ENCODE measurements at regions not wholly inside any gene's neighbourhood (a gene's known extent, or its start where the extent isn't known, plus 50 kb on each side); places are given as distances from the start of the nearest gene placed in this dataset.

- intact Hi-C loops (cut with DNase I) = no loop called here
- TF ChIP-seq CTCF (IDR thresholded peaks at IDR 0.05) = no peak
- no peaks in the 10 kb centered on the region for H3K36me3 ChIP-seq
- no peaks in the 10 kb centered on the region for H3K9me3 ChIP-seq
- no peaks in the 10 kb centered on the region for H3K4me1 ChIP-seq
- H3K27ac ChIP-seq = no peak overlapping the region
- ATAC-seq = no peak
- no peak for DNase-seq
- H3K4me3 ChIP-seq = no peak overlapping the region
- H3K27me3 ChIP-seq = no peaks in the 10 kb centered on the region
Observed at GRCh38 chr2:139353874-139354273, 573.7 kb upstream of the NXPH2 start.

- H3K4me1 ChIP-seq = no peaks in the 10 kb centered on the region
- DNase-seq (no peak), ATAC-seq (no peak)
- no peak overlapping the region for H3K4me3 ChIP-seq
- no peaks in the 10 kb centered on the region for H3K9me3 ChIP-seq
- H3K27ac ChIP-seq = no peak overlapping the region
- TF ChIP-seq CTCF (IDR thresholded peaks at IDR 0.05) = no peak
- H3K27me3 ChIP-seq = no peaks in the 10 kb centered on the region
- intact Hi-C loops (cut with DNase I) = no loop called here
- H3K36me3 ChIP-seq = no peaks in the 10 kb centered on the region
Observed at GRCh38 chr2:139317259-139317658, 537.1 kb upstream of the NXPH2 start.

DNA sequence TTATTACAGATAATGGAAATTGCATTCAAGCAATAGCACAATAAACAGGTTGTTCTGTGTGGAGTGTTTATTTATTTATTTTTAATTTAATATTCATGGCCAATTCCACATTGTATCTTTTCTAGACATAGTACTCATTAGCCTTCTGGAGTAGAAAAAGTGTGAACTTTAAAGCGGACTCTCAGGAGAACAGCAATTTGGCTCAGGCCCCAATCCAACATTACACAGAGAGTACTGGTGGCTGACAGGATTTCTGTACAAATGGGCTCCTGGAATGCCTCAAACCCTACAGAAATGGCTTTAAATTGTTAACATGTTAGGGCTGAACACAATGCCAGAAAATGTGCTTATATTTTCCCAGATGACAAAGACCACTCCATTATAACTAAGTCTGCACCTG is 533.9 kb upstream of the NXPH2 start:
- intact Hi-C loops (cut with DNase I) = no loop called here
- Histone ChIP-seq H3K27ac (no peak overlapping the region), H3K4me1 (no peaks in the 10 kb centered on the region), H3K36me3 (no peaks in the 10 kb centered on the region), H3K4me3 (no peak overlapping the region), H3K9me3 (no peaks in the 10 kb centered on the region), H3K27me3 (no peaks in the 10 kb centered on the region)
- TF ChIP-seq CTCF (IDR thresholded peaks at IDR 0.05) = no peak
- ATAC-seq = no peak
- no peak for DNase-seq

- ATAC-seq = no peak
- H3K9me3 ChIP-seq = no peaks in the 10 kb centered on the region
- no peaks in the 10 kb centered on the region for H3K4me1 ChIP-seq
- H3K4me3 ChIP-seq = no peak overlapping the region
- no peak for DNase-seq
- intact Hi-C loops (cut with DNase I) = no loop called here
- no peaks in the 10 kb centered on the region for H3K36me3 ChIP-seq
- H3K27me3 ChIP-seq = no peaks in the 10 kb centered on the region
- no peak for TF ChIP-seq CTCF (IDR thresholded peaks at IDR 0.05)
- H3K27ac ChIP-seq = no peak overlapping the region
Observed at GRCh38 chr2:139296672-139297209, 516.6 kb upstream of the NXPH2 start.

DNA sequence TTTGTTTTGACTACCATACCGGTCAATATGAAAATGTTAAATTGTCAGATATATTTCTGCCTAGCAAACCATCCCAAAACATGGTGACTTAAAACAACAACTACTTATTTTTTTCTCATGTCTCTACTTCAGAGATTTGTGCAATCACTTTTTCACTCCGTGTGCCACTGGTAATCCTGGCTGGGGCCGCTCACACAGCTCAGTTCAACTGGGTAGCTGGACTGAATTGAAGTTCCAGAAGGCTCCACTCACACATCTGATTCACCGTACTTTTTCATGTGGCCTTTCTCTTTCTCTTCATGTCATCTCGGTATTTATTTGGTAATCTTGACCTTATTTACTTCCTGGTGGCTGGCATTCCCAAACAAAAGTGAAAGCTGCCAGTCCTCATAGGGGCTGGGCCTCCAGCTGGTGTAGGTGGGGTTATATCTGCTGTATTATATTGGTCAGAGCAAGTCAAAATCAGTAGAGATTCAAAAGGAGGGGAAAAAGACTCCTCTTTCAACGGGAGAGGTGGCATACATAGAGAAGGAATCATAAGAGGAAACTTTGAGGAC is 513.9 kb upstream of the NXPH2 start:
- H3K4me3 ChIP-seq = no peak overlapping the region
- no peaks in the 10 kb centered on the region for H3K27me3 ChIP-seq
- H3K9me3 ChIP-seq = no peaks in the 10 kb centered on the region
- no peak overlapping the region for H3K27ac ChIP-seq
- no peak for TF ChIP-seq CTCF (IDR thresholded peaks at IDR 0.05)
- no peaks in the 10 kb centered on the region for H3K4me1 ChIP-seq
- ATAC-seq = no peak
- no peak for DNase-seq
- H3K36me3 ChIP-seq = no peaks in the 10 kb centered on the region
- intact Hi-C loops (cut with DNase I) = no loop called here

DNA sequence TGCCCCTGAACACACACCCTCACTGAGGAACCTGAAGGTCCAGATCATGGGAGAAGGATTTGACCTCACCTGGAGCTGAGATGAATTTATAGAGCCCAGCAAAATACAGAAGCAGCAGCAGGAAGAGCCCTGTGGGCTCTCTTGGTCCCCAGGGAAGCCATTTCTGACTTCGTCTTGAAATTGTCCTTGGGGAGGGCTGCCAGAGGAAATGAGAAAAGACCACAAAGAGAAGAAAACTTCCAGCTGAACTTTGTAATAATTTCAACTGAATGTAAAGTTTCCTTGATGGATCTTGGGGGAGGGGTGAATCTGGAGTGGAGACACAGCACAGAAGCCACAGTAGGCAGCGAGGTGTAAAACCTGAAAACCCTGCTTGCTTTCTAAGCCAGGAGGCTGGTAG is 500.9 kb upstream of the NXPH2 start:
- no peak for TF ChIP-seq CTCF (IDR thresholded peaks at IDR 0.05)
- Histone ChIP-seq H3K36me3 (no peaks in the 10 kb centered on the region), H3K27me3 (no peaks in the 10 kb centered on the region), H3K27ac (no peak overlapping the region), H3K4me1 (no peaks in the 10 kb centered on the region), H3K9me3 (no peaks in the 10 kb centered on the region), H3K4me3 (no peak overlapping the region)
- DNase-seq (no peak), ATAC-seq (no peak)
- intact Hi-C loops (cut with DNase I) = no loop called here

All from upper lobe of right lung (tissue), 1 donor.